ENCODE measurements at regions not wholly inside any gene's neighbourhood (a gene's known extent, or its start where the extent isn't known, plus 50 kb on each side); places are given as distances from the start of the nearest gene placed in this dataset.

GRCh38 chr13:58574791-58575190 is 943.2 kb downstream of the PCDH17 start:
- H3K36me3 Mint-ChIP-seq (ENCODE audit: low read depth), result no peaks in the 10 kb centered on the region
- DNase-seq, result no peak
- no peaks in the 10 kb centered on the region for H3K4me1 Mint-ChIP-seq (ENCODE audit: low read depth)
- CTCF ChIA-PET, result no interaction called here
- H3K4me3 Mint-ChIP-seq, result no peak overlapping the region
- H3K9me3 Mint-ChIP-seq, result peaks cover 16% of the 10 kb centered on the region
- intact Hi-C loops (cut with micrococcal nuclease), result no loop called here
- no peak for ATAC-seq
- H3K27ac Mint-ChIP-seq, result no peak overlapping the region
- no peaks in the 10 kb centered on the region for H3K27me3 Mint-ChIP-seq
- TF ChIP-seq CTCF (IDR thresholded peaks at IDR 0.05), result no peak
- POLR2A ChIA-PET, result no interaction called here

GRCh38 chr13:58579468-58579867 is 947.9 kb downstream of the PCDH17 start:
- Mint-ChIP-seq H3K4me1 (ENCODE audit: low read depth) (no peaks in the 10 kb centered on the region), H3K27me3 (no peaks in the 10 kb centered on the region)
- no peak for TF ChIP-seq CTCF (IDR thresholded peaks at IDR 0.05)

GRCh38 chr13:58583966-58584365 is 952.4 kb downstream of the PCDH17 start:
- H3K36me3 Mint-ChIP-seq (ENCODE audit: low read depth), result no peaks in the 10 kb centered on the region
- no peaks in the 10 kb centered on the region for H3K27me3 Mint-ChIP-seq
- ChIA-PET POLR2A (no interaction called here), CTCF (no interaction called here)
- TF ChIP-seq CTCF (IDR thresholded peaks at IDR 0.05), result no peak
- no peak for ATAC-seq
- intact Hi-C loops (cut with micrococcal nuclease), result no loop called here
- no peak overlapping the region for H3K27ac Mint-ChIP-seq
- DNase-seq, result no peak
- H3K4me1 Mint-ChIP-seq (ENCODE audit: low read depth), result no peaks in the 10 kb centered on the region
- no peak overlapping the region for H3K4me3 Mint-ChIP-seq
- H3K9me3 Mint-ChIP-seq, result peaks cover 12% of the 10 kb centered on the region

More at GRCh38 chr13:58579468-58579867, 947.9 kb downstream of the PCDH17 start:
- POLR2A ChIA-PET, result no interaction called here
- CTCF ChIA-PET, result no interaction called here
- Mint-ChIP-seq H3K4me3 (no peak overlapping the region), H3K9me3 (peaks cover 21% of the 10 kb centered on the region), H3K27ac (no peak overlapping the region), H3K36me3 (ENCODE audit: low read depth) (no peaks in the 10 kb centered on the region)
- ATAC-seq (no peak), DNase-seq (no peak)
- intact Hi-C loops (cut with micrococcal nuclease), result no loop called here

GRCh38 chr13:58584610-58585009 is 953.1 kb downstream of the PCDH17 start:
- ATAC-seq (no peak), DNase-seq (no peak)
- H3K36me3 Mint-ChIP-seq (ENCODE audit: low read depth), result no peaks in the 10 kb centered on the region
- peaks cover 15% of the 10 kb centered on the region for H3K9me3 Mint-ChIP-seq
- POLR2A ChIA-PET, result no interaction called here
- no peak overlapping the region for H3K4me3 Mint-ChIP-seq
- CTCF ChIA-PET, result no interaction called here
- no peak overlapping the region for H3K27ac Mint-ChIP-seq
- H3K4me1 Mint-ChIP-seq (ENCODE audit: low read depth), result no peaks in the 10 kb centered on the region
- no peak for TF ChIP-seq CTCF (IDR thresholded peaks at IDR 0.05)
- no peaks in the 10 kb centered on the region for H3K27me3 Mint-ChIP-seq
- intact Hi-C loops (cut with micrococcal nuclease), result no loop called here

- Mint-ChIP-seq H3K9me3 (peaks cover 12% of the 10 kb centered on the region), H3K27ac (no peak overlapping the region), H3K4me1 (ENCODE audit: low read depth) (no peaks in the 10 kb centered on the region), H3K36me3 (ENCODE audit: low read depth) (no peaks in the 10 kb centered on the region), H3K27me3 (no peaks in the 10 kb centered on the region), H3K4me3 (no peak overlapping the region)
- ATAC-seq, result no peak
- no peak for TF ChIP-seq CTCF (IDR thresholded peaks at IDR 0.05)
- ChIA-PET CTCF (no interaction called here), POLR2A (no interaction called here)
- DNase-seq, result no peak
- intact Hi-C loops (cut with micrococcal nuclease), result no loop called here
Measured at GRCh38 chr13:58587183-58587582, 955.6 kb downstream of the PCDH17 start.

Measured in activated CD8-positive, alpha-beta T cell treated with anti-CD3 and anti-CD28 coated beads for 36 hours (primary cell).